Subcutaneous abdominal adipose tissue (tissue), 5 donors: ENCODE measurements at regions not wholly inside any gene's neighbourhood (a gene's known extent, or its start where the extent isn't known, plus 50 kb on each side); places are given as distances from the start of the nearest gene placed in this dataset.

Source experiments
- H3K27ac ChIP-seq: one replicate; pipeline ENCODE4 v1.7.0; 2013; ENCODE audit warnings: low read depth, mild to moderate bottlenecking, inconsistent platforms, low read length, moderate library complexity
- H3K27me3 ChIP-seq, 5 donors: one replicate each; pipeline ENCODE4 v1.7.0; 2013; ENCODE audit warnings: low read length in 5 of 5, inconsistent platforms in 1 of 5; ENCODE audit not compliant: control insufficient read depth in 5 of 5, insufficient read depth in 4 of 5
- H3K36me3 ChIP-seq, 5 donors: one replicate each; pipeline ENCODE4 v1.7.0; 2013; ENCODE audit warnings: low read length in 5 of 5; ENCODE audit not compliant: control insufficient read depth in 5 of 5, insufficient read depth in 5 of 5
- H3K4me1 ChIP-seq, 5 donors: one replicate each; pipeline ENCODE4 v1.7.0; 2013; ENCODE audit warnings: low read length in 5 of 5, mild to moderate bottlenecking in 3 of 5, moderate library complexity in 1 of 5; ENCODE audit not compliant: control insufficient read depth in 5 of 5, insufficient read depth in 5 of 5
- H3K4me3 ChIP-seq, 5 donors: one replicate each; pipeline ENCODE4 v1.7.0; 2013; ENCODE audit warnings: low read length in 5 of 5, low read depth in 1 of 5
- H3K9ac ChIP-seq, 5 donors: one replicate each; pipeline ENCODE4 v1.7.0; 2013; ENCODE audit warnings: low read length in 5 of 5, mild to moderate bottlenecking in 4 of 5, moderate library complexity in 3 of 5
- H3K9me3 ChIP-seq, 5 donors: one replicate each; pipeline ENCODE4 v1.7.0; 2013; ENCODE audit warnings: low read length in 5 of 5; ENCODE audit not compliant: control insufficient read depth in 5 of 5
- donor health status: healthy.
- donor health status: healthy.
- donor health status: healthy.
- donor health status: healthy.
- donor health status: healthy.

GRCh38 chr2:121858369-121858768 lies 102.9 kb downstream of the TSN start:
- H3K9me3 ChIP-seq, result peaks cover 0 to 8% (median 3%) of the 10 kb centered on the region in 5 donors
- peaks cover 0 to 8% (median 0%) of the 10 kb centered on the region in 5 donors for H3K27me3 ChIP-seq
- H3K4me3 ChIP-seq, result no peak overlapping the region
- no peak overlapping the region for H3K27ac ChIP-seq
- H3K9ac ChIP-seq, result no peak overlapping the region
- H3K36me3 ChIP-seq, result no peaks in the 10 kb centered on the region
- H3K4me1 ChIP-seq, result no peaks in the 10 kb centered on the region

- Histone ChIP-seq H3K36me3 (no peaks in the 10 kb centered on the region), H3K27me3 (peaks cover 0 to 8% (median 0%) of the 10 kb centered on the region in 5 donors), H3K4me1 (no peaks in the 10 kb centered on the region), H3K9me3 (peaks cover 0 to 8% (median 3%) of the 10 kb centered on the region in 5 donors), H3K27ac (no peak overlapping the region), H3K4me3 (no peak overlapping the region), H3K9ac (no peak overlapping the region)
Measured at GRCh38 chr2:121858847-121859246, 103.4 kb downstream of the TSN start.

GRCh38 chr2:121860033-121860757 lies 104.7 kb downstream of the TSN start:
- H3K4me1 ChIP-seq, result no peaks in the 10 kb centered on the region

GRCh38 chr2:121860758-121861227 lies 105.3 kb downstream of the TSN start:
- no peaks in the 10 kb centered on the region for H3K4me1 ChIP-seq
- H3K36me3 ChIP-seq, result no peaks in the 10 kb centered on the region
- no peak overlapping the region for H3K27ac ChIP-seq
- no peak overlapping the region for H3K9ac ChIP-seq
- peaks cover 0 to 8% (median 0%) of the 10 kb centered on the region in 5 donors for H3K27me3 ChIP-seq
- H3K9me3 ChIP-seq, result peaks cover 0 to 8% (median 3%) of the 10 kb centered on the region in 5 donors
- H3K4me3 ChIP-seq, result no peak overlapping the region

More at GRCh38 chr2:121860033-121860757, 104.7 kb downstream of the TSN start:
- peaks cover 0 to 8% (median 3%) of the 10 kb centered on the region in 5 donors for H3K9me3 ChIP-seq
- H3K4me3 ChIP-seq, result no peak overlapping the region
- peaks cover 0 to 8% (median 0%) of the 10 kb centered on the region in 5 donors for H3K27me3 ChIP-seq
- no peaks in the 10 kb centered on the region for H3K36me3 ChIP-seq
- H3K27ac ChIP-seq, result no peak overlapping the region
- H3K9ac ChIP-seq, result no peak overlapping the region

GRCh38 chr2:121862286-121862685 lies 106.8 kb downstream of the TSN start:
- peaks cover 0 to 8% (median 0%) of the 10 kb centered on the region in 5 donors for H3K27me3 ChIP-seq
- H3K4me3 ChIP-seq, result no peak overlapping the region
- H3K4me1 ChIP-seq, result peaks cover 0 to 6% (median 0%) of the 10 kb centered on the region in 5 donors
- H3K36me3 ChIP-seq, result no peaks in the 10 kb centered on the region
- H3K27ac ChIP-seq, result no peak overlapping the region
- H3K9me3 ChIP-seq, result peaks cover 0 to 8% (median 3%) of the 10 kb centered on the region in 5 donors
- H3K9ac ChIP-seq, result no peak overlapping the region

- no peak overlapping the region for H3K9ac ChIP-seq
- peaks cover 0 to 6% (median 0%) of the 10 kb centered on the region in 5 donors for H3K4me1 ChIP-seq
- no peaks in the 10 kb centered on the region for H3K36me3 ChIP-seq
- H3K27me3 ChIP-seq, result peaks cover 0 to 3% (median 0%) of the 10 kb centered on the region in 5 donors
- H3K4me3 ChIP-seq, result no peak overlapping the region
- no peak overlapping the region for H3K27ac ChIP-seq
- peaks cover 0 to 8% (median 0%) of the 10 kb centered on the region in 5 donors for H3K9me3 ChIP-seq
Measured at GRCh38 chr2:121865914-121866313, 110.5 kb downstream of the TSN start.

GRCh38 chr2:121866789-121867188 lies 111.3 kb downstream of the TSN start:
- Histone ChIP-seq H3K9ac (no peak overlapping the region), H3K27ac (no peak overlapping the region), H3K27me3 (peaks cover 0 to 3% (median 0%) of the 10 kb centered on the region in 5 donors), H3K36me3 (no peaks in the 10 kb centered on the region), H3K9me3 (peaks cover 0 to 8% (median 0%) of the 10 kb centered on the region in 5 donors), H3K4me3 (no peak overlapping the region), H3K4me1 (peaks cover 0 to 6% (median 0%) of the 10 kb centered on the region in 5 donors)

GRCh38 chr2:121868652-121869051 lies 113.2 kb downstream of the TSN start:
- H3K36me3 ChIP-seq, result no peaks in the 10 kb centered on the region
- H3K9me3 ChIP-seq, result no peaks in the 10 kb centered on the region
- peaks cover 0 to 6% (median 0%) of the 10 kb centered on the region in 5 donors for H3K4me1 ChIP-seq
- H3K27me3 ChIP-seq, result peaks cover 0 to 3% (median 0%) of the 10 kb centered on the region in 5 donors
- H3K9ac ChIP-seq, result no peak overlapping the region
- H3K27ac ChIP-seq, result no peak overlapping the region
- H3K4me3 ChIP-seq, result no peak overlapping the region

GRCh38 chr2:121869363-121869762 lies 113.9 kb downstream of the TSN start:
- peaks cover 0 to 6% (median 0%) of the 10 kb centered on the region in 5 donors for H3K4me1 ChIP-seq
- H3K4me3 ChIP-seq, result no peak overlapping the region
- H3K9ac ChIP-seq, result no peak overlapping the region
- H3K27ac ChIP-seq, result no peak overlapping the region
- H3K36me3 ChIP-seq, result no peaks in the 10 kb centered on the region
- H3K9me3 ChIP-seq, result no peaks in the 10 kb centered on the region
- H3K27me3 ChIP-seq, result peaks cover 0 to 3% (median 0%) of the 10 kb centered on the region in 5 donors

- Histone ChIP-seq H3K27me3 (peaks cover 0 to 3% (median 0%) of the 10 kb centered on the region in 5 donors), H3K9me3 (no peaks in the 10 kb centered on the region), H3K4me1 (peaks cover 0 to 6% (median 0%) of the 10 kb centered on the region in 5 donors), H3K9ac (no peak overlapping the region), H3K27ac (no peak overlapping the region), H3K36me3 (no peaks in the 10 kb centered on the region), H3K4me3 (no peak overlapping the region)
Measured at GRCh38 chr2:121869873-121870272, 114.4 kb downstream of the TSN start.
